ENCODE measurements at regions not wholly inside any gene's neighbourhood (a gene's known extent, or its start where the extent isn't known, plus 50 kb on each side); places are given as distances from the start of the nearest gene placed in this dataset.
A peak's percentile ranks its signal among the peaks of the same experiment; 100 is the strongest.
"Not testable (repeated sequence)": the region's sequence is repeated elsewhere in the genome, so short reads cannot be mapped to it uniquely, and the experiment has no call there.

DNA sequence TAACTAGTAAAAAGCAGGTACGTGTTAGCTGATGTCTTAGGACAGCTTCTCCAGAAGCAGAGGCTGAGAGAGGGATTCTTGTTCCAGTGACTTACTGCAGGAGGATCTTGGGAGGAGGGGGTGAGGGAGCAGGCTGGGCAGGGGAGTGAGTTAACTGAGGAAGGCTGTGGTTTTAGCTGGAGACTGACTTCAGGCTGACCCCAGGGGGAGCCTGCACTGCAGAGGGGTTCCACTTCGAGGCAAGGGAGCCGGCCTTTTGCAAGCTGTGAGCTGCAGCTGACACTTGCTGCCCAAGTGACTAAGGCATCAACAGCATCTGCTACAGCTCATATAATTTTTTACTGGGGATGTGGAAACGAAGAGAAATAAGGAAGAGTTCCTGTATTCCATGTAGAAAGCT is 50.4 kb upstream of the SOD1 start:
- no peak for DNase-seq (ENCODE audit: low read depth)

DNA sequence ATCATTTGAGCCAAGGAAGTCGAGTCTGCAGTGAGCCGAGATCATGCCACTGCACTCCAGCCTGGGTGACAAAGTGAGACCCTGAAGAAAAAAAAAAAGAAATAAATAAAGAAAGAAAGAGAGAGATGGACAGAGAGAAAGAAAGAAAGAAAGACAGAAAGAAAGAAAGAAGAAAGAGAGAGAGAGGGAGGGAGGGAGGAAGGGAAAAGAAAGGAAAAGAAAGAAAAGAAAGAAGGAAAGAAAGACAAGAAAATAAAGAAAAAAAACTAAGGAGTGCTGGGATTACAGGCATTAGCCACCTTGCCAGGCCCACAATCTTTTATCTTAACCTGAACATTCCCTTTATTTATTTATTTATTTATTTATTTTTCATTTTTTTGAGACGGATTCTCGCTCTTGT is 51.7 kb upstream of the SOD1 start:
- no peak for DNase-seq (ENCODE audit: low read depth)

DNA sequence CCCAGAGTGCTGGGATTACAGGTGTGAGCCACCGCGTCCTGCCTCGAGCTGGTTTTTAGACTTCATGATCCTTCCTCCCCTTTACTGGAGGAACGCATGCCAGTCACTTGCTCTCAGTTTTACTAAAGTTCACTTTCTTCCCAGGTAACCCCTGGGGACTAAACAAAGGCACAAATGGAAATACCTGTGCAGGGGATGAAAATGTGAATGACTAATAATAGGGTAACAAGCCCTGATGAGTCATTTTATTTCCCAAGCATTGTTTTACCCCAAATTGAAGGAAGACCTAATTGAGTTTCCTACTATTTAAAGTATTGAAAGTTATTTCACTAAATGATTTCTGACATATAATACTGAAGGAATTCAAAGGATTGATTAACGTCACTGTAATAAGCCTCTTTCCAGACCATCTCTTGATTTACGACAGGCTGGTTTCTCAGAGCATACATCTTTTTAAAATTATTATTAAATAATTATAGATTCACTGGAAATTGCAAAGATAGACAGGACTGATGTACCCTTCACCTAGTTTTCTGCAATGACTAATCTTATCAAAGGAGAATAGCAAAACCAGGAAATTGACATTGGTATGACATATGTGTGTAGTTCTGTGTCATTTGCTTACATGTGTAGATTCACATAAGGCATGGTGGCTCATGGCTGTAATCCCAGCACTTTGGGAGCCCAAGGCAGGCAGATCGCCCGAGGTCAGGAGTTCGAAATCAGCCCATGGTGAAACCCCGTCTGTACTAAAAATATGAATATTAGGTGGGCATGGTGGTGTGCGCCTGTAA is 53.2 kb upstream of the SOD1 start:
- no peak for DNase-seq (ENCODE audit: low read depth)

DNA sequence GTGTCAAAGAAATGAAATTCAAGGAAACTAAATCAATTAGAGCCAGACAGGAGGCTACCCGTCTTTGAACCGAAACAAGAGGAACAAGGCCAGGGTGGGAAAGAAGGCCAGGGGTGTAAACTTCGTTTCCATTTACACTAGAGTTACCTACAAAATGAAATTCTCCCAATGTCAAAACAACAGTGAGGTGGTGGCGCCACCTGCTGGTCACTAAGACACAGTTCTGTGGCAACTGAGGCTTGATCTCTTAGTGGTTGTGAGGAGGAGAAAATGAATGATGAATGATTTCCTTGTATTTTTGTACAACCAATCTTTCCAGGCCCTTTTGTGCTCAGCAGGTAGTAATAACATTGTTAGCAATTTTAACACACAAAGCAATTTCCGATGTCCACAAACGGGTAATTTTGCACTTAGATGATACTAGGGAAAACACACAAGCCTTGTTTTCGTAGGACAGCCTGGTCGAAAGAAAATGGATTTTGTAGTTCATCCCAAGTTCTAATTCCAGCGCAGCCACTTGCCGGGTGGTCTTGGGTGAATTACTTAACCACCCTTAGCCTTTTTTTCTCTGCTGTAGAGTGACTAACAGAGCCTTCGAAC is 54.8 kb upstream of the SOD1 start:
- peak; percentile 53 for DNase-seq (ENCODE audit: low read depth)

DNA sequence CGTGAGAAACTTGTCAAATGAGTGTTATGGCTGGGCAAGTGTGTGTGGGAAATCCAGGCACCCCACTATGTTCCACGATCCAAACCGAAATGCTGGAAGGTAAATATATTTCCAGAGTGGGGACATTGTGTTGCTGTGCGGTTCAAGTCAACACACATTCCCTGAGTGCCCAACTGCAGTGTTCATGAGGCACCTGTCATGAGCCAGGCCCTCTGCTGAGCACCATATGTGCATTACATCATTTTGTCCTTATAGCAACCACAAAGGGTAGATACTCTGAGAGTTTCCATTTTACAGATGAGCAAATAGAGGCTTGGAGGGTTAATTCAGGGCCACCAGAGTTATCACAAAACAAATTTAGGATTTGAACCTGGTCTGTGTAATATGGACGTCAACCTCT is 59.9 kb upstream of the SOD1 start:
- no peak for DNase-seq (ENCODE audit: low read depth)

GRCh38 chr21:31599013-31599412 is 60.5 kb upstream of the SOD1 start:
- DNase-seq (ENCODE audit: low read depth) = no peak

DNA sequence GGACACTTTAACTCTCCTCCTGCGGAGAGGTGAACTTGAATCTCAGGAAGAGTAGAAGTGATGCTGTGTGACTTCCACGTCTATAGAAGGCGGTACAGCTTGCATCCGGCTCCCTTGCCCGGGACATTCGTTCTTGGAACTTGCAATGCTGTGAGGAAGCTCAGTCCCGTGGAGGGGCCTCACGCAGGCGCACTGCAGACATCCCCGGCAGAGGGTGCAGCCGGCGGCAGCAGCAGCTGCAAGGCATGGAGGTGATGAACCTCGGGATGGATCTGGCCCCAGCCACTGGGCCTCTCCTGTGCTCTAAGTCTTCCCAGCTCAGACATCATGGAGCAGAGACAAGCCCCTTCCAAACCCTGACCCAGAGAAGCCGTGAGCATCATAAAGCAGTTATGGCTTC is 61.8 kb upstream of the SOD1 start:
- DNase-seq (ENCODE audit: low read depth) = no peak

DNA sequence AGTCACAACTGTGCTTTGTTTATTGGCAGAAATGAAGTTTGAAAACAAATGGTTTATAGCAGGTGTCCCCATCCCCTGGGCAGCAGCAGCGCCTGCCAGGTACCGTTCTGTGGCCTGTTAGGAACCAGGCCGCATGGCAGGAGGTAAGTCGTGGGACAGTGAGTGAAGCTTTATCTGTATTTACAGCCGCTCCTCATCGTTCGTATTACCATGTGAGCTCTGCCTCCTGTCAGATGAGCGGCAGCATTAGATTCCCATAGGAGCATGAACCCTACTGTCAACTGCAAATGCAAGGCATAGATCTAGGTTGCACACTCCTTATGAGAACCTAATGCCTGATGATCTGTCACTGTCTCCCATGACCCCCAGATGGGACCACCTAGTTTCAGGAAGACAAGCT is 63.4 kb upstream of the SOD1 start:
- no peak for DNase-seq (ENCODE audit: low read depth)

- no peak for DNase-seq (ENCODE audit: low read depth)
These were observed 64.8 kb upstream of the SOD1 start for GRCh38 chr21:31594726-31595125.

DNA sequence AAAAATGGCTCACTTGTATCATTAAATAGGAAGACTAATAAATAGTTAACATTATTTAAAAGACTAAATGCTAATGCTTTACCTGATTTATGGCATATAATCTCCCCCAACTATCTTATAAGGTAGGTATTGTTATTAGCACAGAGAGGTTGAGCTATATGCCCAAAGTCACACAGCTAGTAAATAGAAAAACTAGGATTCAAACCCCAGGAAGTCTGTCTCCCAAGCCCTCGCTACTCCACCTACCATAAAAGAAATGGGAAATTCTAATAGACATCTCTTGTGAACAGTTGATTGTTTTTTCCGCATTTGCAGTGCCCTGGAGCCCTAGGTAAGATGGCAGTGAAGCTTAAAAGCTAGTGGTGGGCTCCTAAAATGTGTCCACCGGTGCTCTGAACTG is 65.2 kb upstream of the SOD1 start:
- DNase-seq (ENCODE audit: low read depth) = no peak

DNA sequence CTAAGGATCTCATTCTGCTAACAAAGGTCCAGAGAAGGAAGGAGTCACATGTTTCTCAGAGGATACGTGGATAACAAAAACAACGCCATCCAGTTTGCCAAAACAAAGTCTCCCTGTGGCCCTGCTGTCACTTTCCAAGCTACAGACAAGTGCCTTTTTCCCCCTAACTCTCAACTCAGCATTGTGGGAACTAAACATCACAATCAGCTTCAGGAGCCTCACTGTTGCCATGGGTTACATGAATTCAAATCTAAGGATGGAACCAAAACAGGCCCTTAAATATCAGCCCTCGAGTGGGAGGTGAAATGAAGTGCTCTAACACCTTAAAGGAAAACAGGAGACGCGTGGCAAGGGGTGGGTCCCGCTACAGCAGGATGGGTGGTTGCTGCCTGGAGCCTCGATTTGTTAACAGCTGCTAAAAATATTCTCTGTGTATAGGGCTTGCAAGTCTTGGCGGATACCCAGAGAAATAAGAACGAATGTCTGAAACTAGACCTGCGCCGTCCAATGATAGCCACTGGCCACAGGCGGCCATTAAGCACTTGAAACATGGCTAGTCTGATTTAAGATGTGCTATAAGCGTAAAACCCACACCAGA is 66.4 kb upstream of the SOD1 start:
- DNase-seq (ENCODE audit: low read depth) = no peak

- no peak for DNase-seq (ENCODE audit: low read depth)
These were observed 67.0 kb upstream of the SOD1 start for GRCh38 chr21:31592516-31592915.

DNA sequence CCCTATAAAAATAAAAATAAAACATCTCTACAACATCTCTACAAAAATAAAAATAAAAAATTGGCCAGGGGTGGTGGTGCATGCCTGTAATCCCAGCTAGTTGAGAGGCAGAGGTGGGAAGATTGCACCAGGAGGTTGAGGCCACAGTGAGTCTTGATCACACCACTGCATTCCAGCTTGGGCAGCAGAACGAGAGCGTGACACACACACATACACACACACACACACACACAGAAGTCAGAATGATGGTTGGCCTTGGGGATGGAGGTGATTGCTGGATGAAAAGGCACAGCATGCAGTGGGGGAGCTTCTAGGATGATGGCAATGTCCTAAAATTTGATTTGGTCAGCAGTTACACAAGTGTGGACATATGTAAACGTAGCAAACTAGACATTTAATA is 69.7 kb upstream of the SOD1 start:
- DNase-seq (ENCODE audit: low read depth) = no peak

DNA sequence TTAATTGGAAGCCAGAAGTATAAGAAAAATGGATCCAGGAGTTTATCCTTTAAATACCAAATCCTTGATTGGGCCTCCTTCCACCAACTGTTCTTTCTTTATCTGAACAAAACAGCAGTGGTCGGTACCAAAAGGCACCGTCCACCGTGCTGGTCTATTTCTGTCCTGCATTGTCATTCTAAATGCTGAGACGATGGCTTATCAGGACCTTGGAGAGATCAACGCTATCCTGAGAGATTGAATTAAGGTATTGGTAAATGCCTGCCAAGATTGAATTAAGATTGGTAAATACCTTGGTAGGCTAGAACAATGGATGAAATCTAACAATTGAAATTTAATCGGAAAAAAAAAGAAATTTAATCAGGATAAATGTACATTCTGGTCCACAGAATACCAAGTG is 73.4 kb upstream of the SOD1 start:
- no peak for DNase-seq (ENCODE audit: low read depth)

GRCh38 chr21:31583937-31584336 is 75.6 kb upstream of the SOD1 start:
- not testable (repeated sequence) for DNase-seq (ENCODE audit: low read depth)

GRCh38 chr21:31583498-31583897 is 76.0 kb upstream of the SOD1 start:
- no peak for DNase-seq (ENCODE audit: low read depth)

DNA sequence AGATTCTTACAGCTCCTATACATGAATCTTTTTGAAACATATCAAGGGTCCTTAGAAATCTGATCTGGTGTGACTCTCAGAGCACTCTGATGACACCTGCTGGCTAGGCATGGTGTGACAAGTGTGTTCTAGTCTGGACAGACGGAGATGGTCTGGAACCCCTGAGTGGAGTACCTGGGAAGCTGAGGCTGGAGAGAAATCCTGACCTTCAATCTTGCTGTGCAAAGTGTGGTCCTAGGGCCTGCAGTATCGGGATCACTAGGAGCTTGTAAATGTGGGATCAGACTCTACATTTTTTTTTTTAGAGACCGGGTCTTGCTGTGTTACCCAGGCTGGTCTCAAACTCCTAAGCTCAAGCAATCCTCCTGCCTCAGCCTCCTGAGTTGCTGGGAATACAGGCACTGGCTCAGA is 78.6 kb upstream of the SOD1 start:
- DNase-seq (ENCODE audit: low read depth) = peak; percentile 73

- DNase-seq (ENCODE audit: low read depth) = no peak
These were observed 82.2 kb upstream of the SOD1 start for GRCh38 chr21:31577271-31577670.

DNA sequence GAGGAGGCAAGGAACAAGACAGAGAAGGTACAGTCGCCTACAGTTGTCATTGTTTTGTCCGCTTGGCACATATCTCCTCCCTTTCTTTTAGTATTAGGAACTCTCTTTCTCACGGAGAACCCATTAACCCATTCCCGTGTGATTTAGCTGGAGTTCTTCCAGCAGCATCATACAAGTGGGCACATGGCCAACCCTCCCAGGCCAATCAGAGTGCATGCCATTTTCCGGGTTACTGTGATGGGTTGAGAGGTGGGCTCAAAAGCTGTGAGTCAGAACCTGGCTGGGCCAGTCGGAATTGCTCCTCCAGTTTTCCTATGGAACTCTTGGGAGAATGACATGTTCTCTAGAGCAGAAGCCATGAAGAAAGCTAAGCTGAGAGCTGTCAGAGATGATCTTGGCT is 83.1 kb upstream of the SOD1 start:
- no peak for DNase-seq (ENCODE audit: low read depth)

DNA sequence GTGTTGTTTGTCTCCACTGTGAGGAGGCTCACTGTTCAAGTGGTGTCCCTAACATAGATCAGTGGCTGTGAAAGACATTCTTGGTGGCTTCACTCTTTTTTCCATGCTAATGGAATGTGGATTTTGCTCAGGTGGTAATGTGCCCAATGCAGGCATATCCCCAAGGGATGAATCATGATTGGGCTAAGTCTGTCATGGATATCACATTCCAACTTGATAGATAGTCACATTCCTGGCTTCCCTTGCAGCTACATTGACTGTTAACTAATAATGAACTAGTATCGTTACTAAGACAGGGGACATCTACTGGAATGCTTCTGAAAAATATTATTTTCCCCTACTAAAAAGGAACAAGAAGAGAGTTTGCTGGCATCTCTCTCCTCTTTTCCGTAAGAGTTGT is 86.3 kb upstream of the SOD1 start:
- no peak for DNase-seq (ENCODE audit: low read depth)

GRCh38 chr21:31571879-31572278 is 87.6 kb upstream of the SOD1 start:
- no peak for DNase-seq (ENCODE audit: low read depth)

GRCh38 chr21:31570824-31571566 is 88.5 kb upstream of the SOD1 start:
- DNase-seq (ENCODE audit: low read depth) = no peak

GRCh38 chr21:31566611-31567010 is 92.9 kb upstream of the SOD1 start:
- no peak for DNase-seq (ENCODE audit: low read depth)
